NCI-H2196 (cell line): ENCODE measurements at regions not wholly inside any gene's neighbourhood (a gene's known extent, or its start where the extent isn't known, plus 50 kb on each side); places are given as distances from the start of the nearest gene placed in this dataset.
"Not testable (repeated sequence)": the region's sequence is repeated elsewhere in the genome, so short reads cannot be mapped to it uniquely, and the experiment has no call there.

ENCODE experiments used
- DNase-seq: peaks from one replicate; lab custom pipeline; 2025; ENCODE audit not compliant: unreplicated experiment; lab: John Stamatoyannopoulos, UW

GRCh38 chr9:105972466-105973204 lies 278.3 kb downstream of the TMEM38B start:
- no peak for DNase-seq

GRCh38 chr9:105973951-105974351 lies 279.6 kb downstream of the TMEM38B start:
- DNase-seq: no peak

DNA sequence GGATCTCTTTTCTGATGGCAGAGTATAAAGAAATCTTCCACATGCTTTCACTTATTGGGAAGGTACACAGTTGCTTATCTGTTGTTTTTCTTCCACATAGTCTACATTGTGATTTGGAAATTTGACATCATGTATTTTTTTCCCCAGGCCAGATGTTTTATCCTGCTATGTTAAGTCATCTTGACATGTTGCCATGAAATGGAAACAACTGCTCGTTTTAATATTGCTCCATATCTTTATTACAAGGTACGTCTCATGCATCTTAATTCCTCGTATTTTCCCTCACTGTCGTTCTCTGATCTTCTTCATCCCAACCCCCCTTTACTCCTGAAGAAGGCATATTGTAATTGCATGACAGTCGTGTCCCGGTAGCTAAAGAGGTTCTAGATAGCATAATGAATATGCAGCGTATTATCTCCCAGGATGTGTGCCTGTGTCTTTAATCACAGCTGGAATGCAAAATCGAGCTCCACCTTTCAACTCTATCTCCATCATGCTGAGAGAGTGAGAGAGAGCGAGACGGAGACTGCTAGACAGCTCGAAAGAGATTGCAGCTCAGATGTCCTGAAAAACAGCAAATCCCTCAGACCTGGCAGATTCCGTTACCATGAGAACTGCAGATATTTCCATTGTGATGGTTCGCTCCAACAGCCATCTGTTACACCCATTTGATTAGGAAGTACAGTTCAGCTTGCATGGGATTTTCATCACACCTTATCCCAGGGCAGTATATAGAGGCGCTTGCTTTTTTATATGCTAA lies 281.7 kb downstream of the TMEM38B start:
- DNase-seq: no peak

DNA sequence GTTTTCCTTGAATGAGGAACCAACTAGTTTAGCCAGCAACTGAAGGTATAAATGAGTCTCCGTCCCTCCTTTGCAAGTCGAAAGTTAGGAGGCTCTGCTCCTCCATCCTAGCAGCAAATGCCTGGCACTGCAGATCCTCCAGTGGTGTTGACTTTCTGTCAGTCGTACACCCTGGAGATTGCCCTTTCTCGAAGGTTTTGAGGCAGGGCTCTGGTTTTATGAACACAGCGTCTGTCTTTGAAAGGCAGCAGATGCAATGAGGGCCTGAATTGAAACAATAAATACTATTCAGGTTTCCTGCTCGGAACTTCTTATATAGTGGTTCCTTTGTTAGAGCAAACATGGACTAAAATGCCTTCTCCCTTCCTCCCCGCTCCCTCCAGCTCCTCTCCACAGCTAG lies 284.0 kb downstream of the TMEM38B start:
- DNase-seq: no peak

- DNase-seq: no peak
Observed at GRCh38 chr9:105978826-105979225, 284.5 kb downstream of the TMEM38B start.

- DNase-seq: no peak
Observed at GRCh38 chr9:105979290-105979689, 284.9 kb downstream of the TMEM38B start.

DNA sequence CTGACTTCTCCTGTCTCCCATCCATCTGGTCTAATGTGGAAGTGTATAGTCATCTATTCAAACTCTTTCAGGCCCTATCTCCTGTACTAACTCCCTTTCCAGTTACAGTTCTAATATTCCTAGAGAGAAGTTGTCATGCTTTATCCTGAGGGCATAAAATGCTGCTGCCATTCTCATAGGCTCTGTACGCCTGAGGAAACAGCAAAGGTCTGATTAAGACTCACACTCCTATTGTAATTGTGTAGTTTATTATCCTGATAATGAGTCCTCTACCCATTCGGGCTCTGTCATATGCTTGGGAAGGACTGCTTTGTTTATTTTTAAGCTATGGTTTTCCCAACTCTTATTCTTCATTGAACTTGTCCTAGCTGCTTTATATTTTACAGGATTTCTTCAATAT lies 290.4 kb downstream of the TMEM38B start:
- DNase-seq: no peak

DNA sequence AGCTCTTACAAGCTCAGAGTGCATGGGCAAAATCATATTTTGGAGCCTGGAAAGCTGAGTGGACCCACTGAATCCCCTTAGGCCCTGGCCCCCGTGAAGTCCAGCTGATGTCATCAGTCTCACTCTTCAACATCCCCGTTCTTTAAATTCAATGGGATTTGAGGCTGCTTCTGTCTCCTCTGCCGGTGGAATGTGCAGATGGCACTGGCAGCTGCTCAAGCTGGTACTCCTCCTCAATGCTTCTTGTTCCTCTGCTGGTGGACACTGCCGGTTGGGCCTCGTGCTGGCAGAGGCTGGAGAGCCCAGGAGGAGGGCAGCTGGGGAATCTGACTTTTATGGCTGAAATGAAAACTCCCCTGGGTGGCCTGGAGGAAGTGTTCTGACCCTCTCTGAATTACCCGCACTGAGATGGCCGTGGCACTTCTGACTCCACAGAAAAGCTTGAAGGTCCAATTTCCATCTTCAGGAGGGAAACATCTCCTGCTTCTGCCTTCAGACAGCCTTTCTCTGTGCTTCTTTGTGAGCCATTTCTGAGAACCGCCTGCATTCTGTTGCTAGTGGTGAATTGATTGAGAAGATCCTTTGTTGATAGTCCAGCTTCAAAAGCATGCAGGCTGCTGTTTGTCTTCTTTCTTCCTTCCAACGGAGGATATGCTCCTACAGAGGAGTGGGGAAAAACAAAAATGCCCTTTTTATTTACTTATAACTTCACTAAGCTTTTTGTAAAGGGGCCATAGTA lies 298.9 kb downstream of the TMEM38B start:
- DNase-seq: no peak

GRCh38 chr9:105993921-105994715 lies 299.8 kb downstream of the TMEM38B start:
- DNase-seq: no peak

- DNase-seq: no peak
Observed at GRCh38 chr9:105994970-105995369, 300.6 kb downstream of the TMEM38B start.

GRCh38 chr9:106017198-106017740 lies 322.9 kb downstream of the TMEM38B start:
- DNase-seq: no peak

- no peak for DNase-seq
Observed at GRCh38 chr9:106019039-106019680, 324.8 kb downstream of the TMEM38B start.

GRCh38 chr9:106019702-106020101 lies 325.4 kb downstream of the TMEM38B start:
- DNase-seq: no peak

DNA sequence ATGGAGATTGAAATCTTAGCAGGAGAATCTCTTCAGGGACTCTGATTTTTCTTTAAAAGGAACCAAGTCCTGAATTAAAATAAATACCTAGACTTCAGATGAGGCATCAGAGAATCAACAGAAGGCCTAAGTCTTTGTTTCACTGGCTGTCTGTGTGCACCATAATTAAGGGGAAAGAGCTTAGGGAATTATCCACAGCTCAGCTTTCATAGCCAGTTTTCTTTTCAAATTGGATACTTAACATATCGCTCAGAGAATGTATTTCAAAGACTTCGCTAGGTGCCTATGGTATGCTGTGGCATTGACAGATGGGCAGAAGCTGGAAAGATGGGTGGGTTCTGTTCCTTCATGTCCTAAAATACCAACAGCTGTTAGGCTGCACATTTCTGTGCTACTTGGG lies 325.8 kb downstream of the TMEM38B start:
- DNase-seq: no peak

- DNase-seq: no peak
Observed at GRCh38 chr9:106023455-106023854, 329.1 kb downstream of the TMEM38B start.

DNA sequence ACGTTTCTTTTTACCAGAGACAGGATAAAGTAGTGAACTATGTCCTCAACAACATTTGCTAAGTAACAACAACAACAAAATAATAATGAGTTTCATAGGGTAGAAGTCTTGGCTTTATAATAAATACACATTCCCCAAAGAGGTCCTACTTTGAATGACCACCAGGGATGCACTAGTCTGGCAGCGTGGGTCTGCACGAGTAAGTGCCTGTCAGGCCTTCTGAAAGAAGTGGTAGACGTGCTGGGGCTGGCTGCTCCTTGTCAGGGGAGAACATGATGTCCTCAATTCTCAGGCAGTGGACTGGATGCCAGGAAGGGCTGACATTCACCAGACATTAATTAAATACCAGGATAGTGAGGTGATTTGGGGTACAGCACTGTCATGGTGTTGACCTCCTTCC lies 331.1 kb downstream of the TMEM38B start:
- DNase-seq: no peak

GRCh38 chr9:106030146-106030545 lies 335.8 kb downstream of the TMEM38B start:
- not testable (repeated sequence) for DNase-seq

- no peak for DNase-seq
Observed at GRCh38 chr9:106032978-106033377, 338.6 kb downstream of the TMEM38B start.

GRCh38 chr9:106035806-106036205 lies 341.5 kb downstream of the TMEM38B start:
- no peak for DNase-seq

GRCh38 chr9:106038266-106039001 lies 344.1 kb downstream of the TMEM38B start:
- no peak for DNase-seq
